ENCODE measurements at regions not wholly inside any gene's neighbourhood (a gene's known extent, or its start where the extent isn't known, plus 50 kb on each side); places are given as distances from the start of the nearest gene placed in this dataset.
A peak's percentile ranks its signal among the peaks of the same experiment; 100 is the strongest.
"Not testable (repeated sequence)": the region's sequence is repeated elsewhere in the genome, so short reads cannot be mapped to it uniquely, and the experiment has no call there.

GRCh38 chr2:158866082-158866481, 71.0 kb downstream of the DAPL1 start:
- not testable (repeated sequence) for DNase-seq (ENCODE audit: low read depth)

- not testable (repeated sequence) for DNase-seq (ENCODE audit: low read depth)
Measured at GRCh38 chr2:158867531-158868191, 72.5 kb downstream of the DAPL1 start.

- not testable (repeated sequence) for DNase-seq (ENCODE audit: low read depth)
Measured at GRCh38 chr2:158868386-158868785, 73.3 kb downstream of the DAPL1 start.

GRCh38 chr2:158869122-158869521, 74.0 kb downstream of the DAPL1 start:
- DNase-seq (ENCODE audit: low read depth) = not testable (repeated sequence)

- not testable (repeated sequence) for DNase-seq (ENCODE audit: low read depth)
Measured at GRCh38 chr2:158869609-158870008, 74.5 kb downstream of the DAPL1 start.

GRCh38 chr2:158878003-158878402, 82.9 kb downstream of the DAPL1 start:
- no peak for DNase-seq (ENCODE audit: low read depth)

GRCh38 chr2:158879229-158879903, 84.2 kb downstream of the DAPL1 start:
- no peak for DNase-seq (ENCODE audit: low read depth)

GRCh38 chr2:158882297-158882696, 86.1 kb upstream of the TANC1 start:
- DNase-seq (ENCODE audit: low read depth) = no peak

- DNase-seq (ENCODE audit: low read depth) = not testable (repeated sequence)
Measured at GRCh38 chr2:158884552-158884951, 83.9 kb upstream of the TANC1 start.

GRCh38 chr2:158885018-158885678, 83.3 kb upstream of the TANC1 start:
- DNase-seq (ENCODE audit: low read depth) = peak; percentile 56

GRCh38 chr2:158885679-158886050, 82.8 kb upstream of the TANC1 start:
- DNase-seq (ENCODE audit: low read depth) = not testable (repeated sequence)

- no peak for DNase-seq (ENCODE audit: low read depth)
Measured at GRCh38 chr2:158889135-158889853, 79.1 kb upstream of the TANC1 start.

- DNase-seq (ENCODE audit: low read depth) = peak; percentile 24
Measured at GRCh38 chr2:158890296-158890905, 78.0 kb upstream of the TANC1 start.

- no peak for DNase-seq (ENCODE audit: low read depth)
Measured at GRCh38 chr2:158893026-158893425, 75.4 kb upstream of the TANC1 start.

- no peak for DNase-seq (ENCODE audit: low read depth)
Measured at GRCh38 chr2:158893474-158893873, 75.0 kb upstream of the TANC1 start.

- peak; percentile 75 for DNase-seq (ENCODE audit: low read depth)
Measured at GRCh38 chr2:158894078-158894477, 74.4 kb upstream of the TANC1 start.

GRCh38 chr2:158894572-158894971, 73.9 kb upstream of the TANC1 start:
- DNase-seq (ENCODE audit: low read depth) = no peak

- DNase-seq (ENCODE audit: low read depth) = no peak
Measured at GRCh38 chr2:158900345-158900744, 68.1 kb upstream of the TANC1 start.

- DNase-seq (ENCODE audit: low read depth) = no peak
Measured at GRCh38 chr2:158902005-158902398, 66.4 kb upstream of the TANC1 start.

GRCh38 chr2:158903711-158904405, 64.6 kb upstream of the TANC1 start:
- DNase-seq (ENCODE audit: low read depth) = no peak

- DNase-seq (ENCODE audit: low read depth) = no peak
Measured at GRCh38 chr2:158904627-158905177, 63.7 kb upstream of the TANC1 start.

All from Daoy (cell line).